GM10248 (cell line): ENCODE measurements at regions not wholly inside any gene's neighbourhood (a gene's known extent, or its start where the extent isn't known, plus 50 kb on each side); places are given as distances from the start of the nearest gene placed in this dataset.

ENCODE experiments used
- CTCF ChIA-PET: fragments of 300-600 bp; sonication (Branson Sonifier 250); formaldehyde crosslinking; extraction: SDS; loops from one replicate; lab custom pipeline; 2021; ENCODE audit warnings: antibody characterized with exemption; lab: Yijun Ruan, JAX
- POLR2A ChIA-PET: fragments of 350-650 bp; sonication (Branson Sonifier 250); formaldehyde crosslinking; extraction: SDS; loops from one replicate; lab custom pipeline; 2020; ENCODE audit warnings: antibody characterized with exemption; lab: Yijun Ruan, JAX
- DNase-seq: peaks from one replicate; pipeline ENCODE4 v3.0.0; 2012; ENCODE audit errors: extremely low spot score
- CTCF ChIP-seq: IDR thresholded peaks from 2 replicates; pipeline ENCODE4 v1.5.1; 2012; ENCODE audit warnings: mild to moderate bottlenecking, low read depth; ENCODE audit errors: extremely low read depth, missing control alignments, control extremely low read depth

- ChIA-PET POLR2A (no interaction called here), CTCF (no interaction called here)
- no peak for DNase-seq
- TF ChIP-seq CTCF, result no peak
Measured at GRCh38 chr10:91576096-91576545, 56.8 kb downstream of the PPP1R3C start.

- ChIA-PET CTCF (interaction anchor here (1.3 kb wide), 1 partner anchor 10 kb away, joined by 5 read pairs; no protein-coding TSS in a partner anchor), POLR2A (no interaction called here)
Measured at GRCh38 chr10:91575044-91575610, 57.7 kb downstream of the PPP1R3C start.

GRCh38 chr10:91574236-91574635 is 58.6 kb downstream of the PPP1R3C start:
- no peak for TF ChIP-seq CTCF
- DNase-seq, result no peak
- CTCF ChIA-PET, result interaction anchor here (1.3 to 1.6 kb wide), 2 partner anchors 8 to 9 kb away, joined by 4 to 5 read pairs; no protein-coding TSS in a partner anchor
- POLR2A ChIA-PET, result no interaction called here

More at GRCh38 chr10:91575044-91575610, 57.7 kb downstream of the PPP1R3C start:
- no peak for TF ChIP-seq CTCF
- DNase-seq, result no peak

- no peak for DNase-seq
- POLR2A ChIA-PET, result no interaction called here
- CTCF ChIA-PET, result interaction anchor here (1.6 kb wide), 1 partner anchor 9 kb away, joined by 4 read pairs; no protein-coding TSS in a partner anchor
- TF ChIP-seq CTCF, result no peak
Measured at GRCh38 chr10:91573320-91573719, 59.6 kb downstream of the PPP1R3C start.

- CTCF ChIA-PET, result interaction anchor here (1.0 kb wide), 1 partner anchor 64 kb away, joined by 3 read pairs; no protein-coding TSS in a partner anchor
- no peak for TF ChIP-seq CTCF
- POLR2A ChIA-PET, result no interaction called here
- DNase-seq, result no peak
Measured at GRCh38 chr10:91571671-91572070, 61.2 kb downstream of the PPP1R3C start.

GRCh38 chr10:91570220-91570619 is 62.7 kb downstream of the PPP1R3C start:
- CTCF ChIA-PET, result no interaction called here
- no peak for TF ChIP-seq CTCF
- POLR2A ChIA-PET, result no interaction called here
- DNase-seq, result no peak
